Upper lobe of left lung (tissue), 4 donors: ENCODE measurements at regions not wholly inside any gene's neighbourhood (a gene's known extent, or its start where the extent isn't known, plus 50 kb on each side); places are given as distances from the start of the nearest gene placed in this dataset.

Experiments
- POLR2A ChIP-seq, 4 donors: fragments of 450-650 bp; IDR thresholded peaks; one replicate each; pipeline ENCODE4 v1.5.1; 2016 to 2017; ENCODE audit warnings: antibody characterized with exemption in 4 of 4, mild to moderate bottlenecking in 2 of 4
- POLR2AphosphoS5 ChIP-seq, 2 donors: sonication (generic); formaldehyde crosslinking; IDR thresholded peaks; one replicate each; pipeline ENCODE4 v1.5.1; 2017; ENCODE audit warnings: antibody characterized with exemption in 2 of 2
- TF ChIP-seq, protein P1 (sequence below), 6 experiments: fragments of 450-650 bp in 4 of 6; fragments of 200-600 bp in 2 of 6; sonication (generic) in 2 of 6; IDR thresholded peaks; one replicate each; pipeline ENCODE4 v1.5.1; 2016 to 2019; ENCODE audit warnings: antibody characterized with exemption in 6 of 6

DNA sequence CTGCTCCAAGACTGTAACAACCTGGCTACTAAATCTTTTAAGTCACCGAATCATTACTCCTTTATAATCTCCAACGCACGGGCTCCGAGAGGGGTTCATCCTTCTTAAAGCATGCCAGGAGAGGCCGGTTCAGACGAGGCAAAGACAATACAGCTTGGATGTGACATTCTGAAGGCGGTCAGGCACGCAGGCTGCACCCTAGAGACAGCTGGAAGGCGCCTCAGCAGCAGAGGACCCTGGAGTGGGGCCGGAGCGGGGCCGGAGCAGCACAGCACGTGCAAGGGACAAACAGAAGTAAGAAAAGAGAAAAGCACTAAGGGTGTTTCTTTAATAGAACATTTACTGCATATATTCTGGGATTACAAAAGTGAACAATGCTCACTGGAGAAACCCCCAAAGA, 97.8 kb upstream of the PPP2R2D start:
- TF ChIP-seq, protein P1, sequence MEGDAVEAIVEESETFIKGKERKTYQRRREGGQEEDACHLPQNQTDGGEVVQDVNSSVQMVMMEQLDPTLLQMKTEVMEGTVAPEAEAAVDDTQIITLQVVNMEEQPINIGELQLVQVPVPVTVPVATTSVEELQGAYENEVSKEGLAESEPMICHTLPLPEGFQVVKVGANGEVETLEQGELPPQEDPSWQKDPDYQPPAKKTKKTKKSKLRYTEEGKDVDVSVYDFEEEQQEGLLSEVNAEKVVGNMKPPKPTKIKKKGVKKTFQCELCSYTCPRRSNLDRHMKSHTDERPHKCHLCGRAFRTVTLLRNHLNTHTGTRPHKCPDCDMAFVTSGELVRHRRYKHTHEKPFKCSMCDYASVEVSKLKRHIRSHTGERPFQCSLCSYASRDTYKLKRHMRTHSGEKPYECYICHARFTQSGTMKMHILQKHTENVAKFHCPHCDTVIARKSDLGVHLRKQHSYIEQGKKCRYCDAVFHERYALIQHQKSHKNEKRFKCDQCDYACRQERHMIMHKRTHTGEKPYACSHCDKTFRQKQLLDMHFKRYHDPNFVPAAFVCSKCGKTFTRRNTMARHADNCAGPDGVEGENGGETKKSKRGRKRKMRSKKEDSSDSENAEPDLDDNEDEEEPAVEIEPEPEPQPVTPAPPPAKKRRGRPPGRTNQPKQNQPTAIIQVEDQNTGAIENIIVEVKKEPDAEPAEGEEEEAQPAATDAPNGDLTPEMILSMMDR (IDR thresholded peaks at IDR 0.05) = no peak
- no peak for TF ChIP-seq POLR2A (IDR thresholded peaks at IDR 0.05)
- no peak for TF ChIP-seq POLR2AphosphoS5 (IDR thresholded peaks at IDR 0.05)
